Endothelial cell of umbilical vein (primary cell): ENCODE measurements at regions not wholly inside any gene's neighbourhood (a gene's known extent, or its start where the extent isn't known, plus 50 kb on each side); places are given as distances from the start of the nearest gene placed in this dataset.

Experiments
- JUN ChIP-seq: IDR thresholded peaks from 2 replicates; pipeline ENCODE4 v1.6.1; 2011; ENCODE audit warnings: borderline replicate concordance, low read depth; ENCODE audit not compliant: insufficient read length, insufficient read depth
- POLR2A ChIP-seq: IDR thresholded peaks from 2 replicates; pipeline ENCODE4 v1.6.1; 2012; ENCODE audit warnings: low read depth, mild to moderate bottlenecking, control low read depth, low read length
- TF ChIP-seq, protein P1 (sequence below), 2 donors: IDR thresholded peaks; 1 replicate in 1 of 2; 2 replicates in 1 of 2; pipeline ENCODE4 v1.5.1; 2011; ENCODE audit warnings: low read length in 2 of 2, mild to moderate bottlenecking in 2 of 2, moderate library complexity in 2 of 2, control low read depth in 1 of 2, inconsistent platforms in 1 of 2, low read depth in 1 of 2; ENCODE audit not compliant: insufficient read depth in 1 of 2; ENCODE audit errors: extremely low read depth in 1 of 2

GRCh38 chr10:56116684-56117083, 244.4 kb downstream of the ZWINT start:
- no peak for TF ChIP-seq JUN
- TF ChIP-seq, protein P1, sequence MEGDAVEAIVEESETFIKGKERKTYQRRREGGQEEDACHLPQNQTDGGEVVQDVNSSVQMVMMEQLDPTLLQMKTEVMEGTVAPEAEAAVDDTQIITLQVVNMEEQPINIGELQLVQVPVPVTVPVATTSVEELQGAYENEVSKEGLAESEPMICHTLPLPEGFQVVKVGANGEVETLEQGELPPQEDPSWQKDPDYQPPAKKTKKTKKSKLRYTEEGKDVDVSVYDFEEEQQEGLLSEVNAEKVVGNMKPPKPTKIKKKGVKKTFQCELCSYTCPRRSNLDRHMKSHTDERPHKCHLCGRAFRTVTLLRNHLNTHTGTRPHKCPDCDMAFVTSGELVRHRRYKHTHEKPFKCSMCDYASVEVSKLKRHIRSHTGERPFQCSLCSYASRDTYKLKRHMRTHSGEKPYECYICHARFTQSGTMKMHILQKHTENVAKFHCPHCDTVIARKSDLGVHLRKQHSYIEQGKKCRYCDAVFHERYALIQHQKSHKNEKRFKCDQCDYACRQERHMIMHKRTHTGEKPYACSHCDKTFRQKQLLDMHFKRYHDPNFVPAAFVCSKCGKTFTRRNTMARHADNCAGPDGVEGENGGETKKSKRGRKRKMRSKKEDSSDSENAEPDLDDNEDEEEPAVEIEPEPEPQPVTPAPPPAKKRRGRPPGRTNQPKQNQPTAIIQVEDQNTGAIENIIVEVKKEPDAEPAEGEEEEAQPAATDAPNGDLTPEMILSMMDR (IDR thresholded peaks at IDR 0.05; ENCODE audit: extremely low read depth in 1 of 2, insufficient read depth in 1 of 2, low read depth in 1 of 2, low read length in 2 of 2) = no peak
- TF ChIP-seq POLR2A = no peak
